NCI-H146 treated with DMSO at 0.1 percent for 48 hours (cell line): ENCODE measurements at regions not wholly inside any gene's neighbourhood (a gene's known extent, or its start where the extent isn't known, plus 50 kb on each side); places are given as distances from the start of the nearest gene placed in this dataset.

ENCODE experiments used
- DNase-seq: peaks from one replicate; lab custom pipeline; 2025; ENCODE audit not compliant: unreplicated experiment; lab: John Stamatoyannopoulos, UW

DNA sequence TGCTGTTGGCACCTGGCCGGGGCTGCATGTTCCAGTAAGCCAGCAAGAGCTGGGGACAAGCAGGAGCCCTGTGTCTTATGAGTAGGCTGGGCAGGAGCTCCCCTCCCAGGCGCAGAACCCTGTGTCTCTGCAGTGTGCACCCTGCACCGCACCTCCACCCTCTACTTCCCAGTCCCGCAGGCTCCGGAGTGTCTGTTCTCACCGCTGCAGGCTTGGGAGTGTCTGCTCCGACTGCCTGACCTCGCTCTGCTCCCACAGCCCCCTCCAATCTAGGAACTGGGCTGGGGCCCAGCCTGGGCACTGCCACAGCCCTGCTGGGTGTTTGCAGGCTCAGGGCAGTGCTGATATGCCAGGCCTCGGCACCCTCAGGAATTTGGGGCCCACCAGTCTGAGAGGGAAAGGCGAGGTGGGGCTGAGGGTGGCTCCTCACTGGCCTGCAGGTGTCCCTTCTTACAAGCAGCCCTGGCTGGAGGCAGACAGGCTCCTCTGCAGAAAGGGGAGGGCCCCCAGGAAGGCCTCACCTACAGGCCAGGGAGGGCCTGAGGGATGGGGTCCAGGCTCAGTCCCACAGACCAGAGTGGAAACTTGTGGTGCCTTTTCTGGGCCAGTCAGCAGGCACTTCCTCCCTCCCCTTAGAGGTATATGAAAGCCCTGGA, 871.6 kb upstream of the GJE1 start:
- no peak for DNase-seq

- DNase-seq: no peak
Observed at GRCh38 chr6:141260627-141261015, 872.1 kb upstream of the GJE1 start.

DNA sequence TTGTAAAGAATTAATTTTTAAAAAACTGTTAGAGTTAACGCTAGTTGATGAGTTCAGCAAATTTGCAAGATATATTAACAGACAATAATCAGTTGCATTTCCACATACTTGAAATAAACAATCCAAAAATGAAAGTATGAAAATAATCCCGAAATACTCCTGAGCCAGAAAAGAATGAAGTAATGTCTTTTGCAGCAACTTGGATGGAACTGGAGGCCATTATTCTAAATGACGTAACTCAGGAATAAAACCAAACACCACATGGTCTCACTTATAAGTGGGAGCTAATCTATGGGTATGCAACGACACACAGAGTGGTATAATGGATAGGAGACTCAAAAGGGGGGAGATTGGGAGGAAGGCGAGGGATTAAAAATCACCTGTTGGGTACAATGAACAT, 872.9 kb upstream of the GJE1 start:
- no peak for DNase-seq

DNA sequence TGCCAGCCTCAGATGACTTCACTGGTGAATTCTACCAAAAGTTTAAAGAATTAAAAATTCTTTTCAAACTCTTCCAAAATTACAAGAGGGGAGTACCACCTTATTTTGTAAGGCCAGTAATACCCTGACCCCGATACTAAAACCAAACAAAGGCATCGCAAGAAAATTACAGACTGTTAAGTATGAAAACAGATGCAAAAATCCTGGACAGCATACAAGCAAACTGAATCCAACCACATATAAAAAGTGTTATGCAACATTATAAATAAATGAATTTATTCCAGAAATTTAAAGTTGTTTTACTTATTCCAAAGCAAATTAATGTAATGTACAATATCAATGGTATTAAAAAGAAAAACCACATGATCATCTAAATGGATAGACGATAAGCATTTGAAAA, 873.6 kb upstream of the GJE1 start:
- DNase-seq: no peak

GRCh38 chr6:141258516-141258915, 874.2 kb upstream of the GJE1 start:
- DNase-seq: no peak

DNA sequence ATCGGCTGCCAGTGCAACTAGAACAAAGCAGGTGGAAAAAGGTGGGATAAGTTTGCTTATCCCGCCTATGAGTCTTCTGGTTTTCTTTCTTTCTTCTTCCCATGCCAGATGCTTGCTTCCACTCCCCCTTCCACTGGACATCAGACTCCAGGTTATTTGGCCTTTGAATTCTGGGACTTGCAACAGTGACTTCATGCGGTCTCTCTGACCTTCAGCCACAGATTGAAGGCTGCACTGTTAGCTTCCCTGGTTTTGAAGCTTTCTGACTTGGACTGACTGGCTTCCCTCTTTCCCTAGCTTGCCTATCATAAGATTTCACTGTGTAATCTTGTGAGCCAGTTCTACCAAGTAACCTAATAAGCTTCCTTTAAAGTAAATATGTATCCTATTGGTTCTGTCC, 878.4 kb upstream of the GJE1 start:
- no peak for DNase-seq

DNA sequence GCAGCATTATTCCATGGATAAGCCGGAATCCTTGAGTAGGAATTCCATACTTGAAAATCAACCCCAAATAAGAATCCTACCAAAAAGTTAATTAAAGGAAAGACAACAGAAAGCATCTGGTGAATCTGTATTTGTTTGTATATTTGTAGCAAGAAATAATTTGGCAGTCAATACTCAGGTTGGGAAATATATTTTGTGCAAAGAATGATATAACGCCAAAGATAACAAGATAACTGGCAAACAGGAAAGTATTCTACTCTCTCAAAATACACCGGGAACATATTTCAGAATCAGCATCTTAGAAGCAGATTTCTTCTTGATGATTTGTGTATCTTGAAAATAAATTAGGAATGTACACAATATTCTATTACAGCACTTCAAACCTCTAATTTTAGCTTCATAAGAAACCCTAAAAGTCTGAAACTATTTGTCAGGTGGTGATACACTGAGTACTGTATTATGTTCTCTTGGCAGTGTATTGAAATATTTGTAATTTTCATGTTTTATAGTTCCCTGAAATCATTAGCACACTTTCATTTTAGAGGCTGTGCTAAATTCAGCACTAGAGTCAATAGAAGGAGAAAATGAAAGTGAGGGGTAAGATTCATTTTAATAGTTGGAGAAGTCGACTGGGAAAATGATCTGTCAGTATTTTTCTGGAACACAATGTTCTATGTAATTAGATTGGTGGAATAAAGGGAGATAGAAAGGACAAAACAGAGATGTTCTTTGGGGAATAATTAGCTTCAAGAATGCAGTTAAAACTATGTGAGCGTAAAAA, 879.7 kb upstream of the GJE1 start:
- DNase-seq: no peak

- DNase-seq: no peak
Observed at GRCh38 chr6:141251286-141251685, 881.4 kb upstream of the GJE1 start.

DNA sequence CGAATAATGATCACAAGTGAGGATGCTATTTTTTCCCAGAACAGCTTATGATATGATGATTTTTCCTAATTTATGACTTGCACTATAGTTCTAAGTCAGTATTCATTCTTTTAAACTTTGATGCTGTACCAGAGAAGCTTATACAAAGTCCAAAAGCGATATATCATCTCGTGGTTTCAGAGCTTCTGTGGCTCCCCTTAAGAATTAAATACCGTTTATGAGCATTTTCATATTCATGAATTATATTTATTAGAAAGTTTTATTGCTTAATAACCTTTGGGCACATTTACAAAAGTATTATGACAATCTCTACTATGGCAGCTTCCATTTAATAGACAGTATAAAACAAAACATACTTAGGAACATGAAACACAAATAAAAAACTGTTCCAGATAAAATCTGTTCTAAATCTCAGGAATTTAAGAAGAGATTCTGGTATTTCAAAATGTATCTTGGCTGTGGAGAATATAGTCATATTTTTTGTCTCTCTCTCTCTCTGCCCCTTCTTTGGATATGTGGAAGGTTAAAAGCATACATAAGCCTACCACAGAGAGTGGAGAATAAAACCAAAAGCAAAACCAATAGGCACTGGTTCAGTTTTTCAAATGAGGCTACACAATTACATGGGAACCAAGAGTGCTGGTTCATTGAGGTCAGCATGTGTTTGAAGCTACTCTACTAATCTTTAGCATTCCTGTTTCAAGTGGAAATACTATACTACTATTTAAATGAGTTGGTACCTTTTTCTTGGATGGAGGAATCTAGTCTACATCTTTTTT, 884.5 kb upstream of the GJE1 start:
- DNase-seq: no peak

DNA sequence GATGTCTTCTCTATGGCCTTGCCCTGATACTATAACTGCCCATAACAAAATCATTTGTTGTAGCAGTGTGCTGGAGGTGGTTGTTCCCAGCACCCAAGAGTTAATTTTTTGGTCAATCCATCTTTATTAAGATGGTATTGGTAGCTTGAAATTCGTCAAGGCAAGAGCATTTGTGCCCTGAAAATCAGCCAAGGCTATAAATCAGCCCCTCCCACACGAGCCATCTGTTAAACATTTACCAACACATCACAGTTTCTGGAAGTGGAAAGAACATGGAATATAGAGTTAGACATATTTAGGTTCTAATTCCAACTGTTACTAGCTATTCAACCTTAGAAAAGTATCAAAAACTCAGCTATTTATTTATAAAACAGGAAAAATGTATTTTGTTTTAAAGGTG, 888.4 kb upstream of the GJE1 start:
- no peak for DNase-seq

- no peak for DNase-seq
Observed at GRCh38 chr6:141242957-141243356, 889.8 kb upstream of the GJE1 start.

DNA sequence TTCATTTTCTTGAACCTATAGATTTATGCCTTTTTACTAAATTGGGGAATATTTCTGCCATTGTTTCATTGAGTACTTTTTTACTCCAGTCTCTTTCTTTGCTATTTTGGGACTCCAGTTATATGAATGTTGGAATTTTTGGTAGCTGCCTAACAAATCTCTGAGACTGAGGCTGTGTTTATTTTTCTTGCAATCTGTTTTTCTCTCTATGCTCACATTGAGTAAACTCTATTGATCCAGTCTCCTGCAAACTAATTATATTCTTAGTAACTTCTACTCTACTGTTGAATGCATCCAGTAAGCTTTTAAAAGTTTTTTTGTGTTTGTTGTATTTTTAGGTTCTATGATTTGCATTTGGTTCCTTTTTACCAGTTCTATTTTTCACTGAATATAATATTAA, 903.4 kb upstream of the GJE1 start:
- no peak for DNase-seq

DNA sequence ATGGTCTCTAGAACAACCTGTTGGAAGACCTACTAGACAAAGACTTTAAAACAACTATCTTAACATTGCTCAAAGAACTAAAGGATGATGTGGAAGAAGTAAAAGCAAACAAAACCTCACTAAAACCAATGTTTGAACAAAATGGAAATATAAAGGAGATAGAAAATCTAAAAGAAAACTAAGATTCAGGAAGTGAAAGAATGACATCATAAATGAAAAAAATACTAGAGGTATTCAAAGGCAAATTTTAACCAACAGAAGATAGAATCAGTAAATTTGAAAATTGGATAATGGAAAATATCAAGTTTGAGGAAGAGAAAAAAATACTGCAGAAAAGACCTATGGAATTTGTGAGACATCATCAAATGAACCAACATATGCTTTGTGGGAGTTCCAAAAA, 914.1 kb upstream of the GJE1 start:
- DNase-seq: no peak

- DNase-seq: no peak
Observed at GRCh38 chr6:141216726-141217125, 916.0 kb upstream of the GJE1 start.

DNA sequence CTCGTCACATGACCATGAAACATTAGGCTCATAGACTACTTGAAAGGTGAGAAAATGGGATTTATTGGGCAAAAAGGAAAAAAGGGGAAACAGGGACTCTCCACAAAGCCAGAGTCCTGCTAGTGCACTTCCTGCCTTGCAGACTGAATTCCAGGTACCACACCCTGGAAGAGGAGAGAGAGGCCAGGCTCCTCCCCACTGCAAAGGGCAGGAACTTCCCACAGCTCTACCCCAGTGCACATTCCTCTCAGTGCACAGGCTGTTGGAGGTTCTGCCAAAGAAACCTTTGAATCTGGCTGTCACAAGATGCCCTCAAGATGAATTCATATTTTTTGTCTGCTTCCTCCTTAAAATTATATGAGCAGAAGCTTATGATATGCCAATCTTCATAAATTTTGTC, 920.4 kb upstream of the GJE1 start:
- DNase-seq: no peak

DNA sequence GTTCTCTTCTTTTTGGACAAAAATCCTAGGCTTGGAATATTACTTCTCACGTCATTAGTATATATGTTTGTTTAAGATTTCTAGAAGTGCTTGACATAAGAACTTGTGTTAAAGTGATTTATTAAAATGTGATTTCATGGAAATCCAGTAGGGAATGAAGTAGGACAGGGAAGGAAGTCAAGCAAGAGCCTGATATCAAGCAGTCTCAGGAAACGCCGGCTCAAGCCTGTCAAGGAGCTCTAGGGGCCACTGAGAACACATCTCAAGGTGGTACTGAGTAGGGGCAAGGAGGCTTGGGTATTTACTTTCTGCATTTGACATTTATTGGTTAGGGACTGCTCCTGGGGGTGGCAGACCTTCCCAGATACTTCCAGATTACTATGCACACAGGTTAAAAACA, 920.9 kb upstream of the GJE1 start:
- DNase-seq: no peak

GRCh38 chr6:141210901-141211300, 921.8 kb upstream of the GJE1 start:
- peak; percentile 72 for DNase-seq

GRCh38 chr6:141209890-141210289, 922.8 kb upstream of the GJE1 start:
- no peak for DNase-seq

- DNase-seq: no peak
Observed at GRCh38 chr6:141208101-141208500, 924.6 kb upstream of the GJE1 start.

DNA sequence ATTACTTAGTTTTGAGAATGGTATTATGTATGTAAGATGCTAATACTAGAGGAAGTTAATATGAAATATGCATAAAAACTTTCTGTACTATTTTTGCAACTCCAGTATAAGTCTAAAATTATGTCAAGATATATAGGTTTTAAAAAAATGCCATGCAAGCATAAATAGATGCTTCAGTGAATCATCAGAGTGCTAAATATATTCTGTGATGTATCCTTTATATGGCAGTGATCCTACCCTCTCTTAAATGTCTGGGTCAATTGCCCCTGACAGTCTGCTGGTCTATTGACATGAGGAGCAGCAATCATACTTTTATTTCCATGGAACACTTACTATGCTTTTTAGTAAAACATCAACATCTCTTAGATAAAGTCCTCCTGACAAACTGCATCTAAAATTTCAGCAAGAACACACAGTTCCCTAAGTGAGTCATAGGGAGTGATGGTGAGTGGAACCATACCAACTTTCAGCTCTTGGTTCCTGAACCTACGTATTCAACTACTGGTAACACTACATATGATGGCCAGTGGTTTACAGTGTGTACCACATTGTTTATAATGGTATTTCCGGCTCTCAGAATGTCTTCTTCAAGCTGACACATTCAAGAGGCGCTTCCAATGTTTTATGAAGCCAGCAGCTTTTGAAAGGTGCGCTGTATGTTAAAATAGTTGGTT, 928.7 kb upstream of the GJE1 start:
- no peak for DNase-seq

- DNase-seq: no peak
Observed at GRCh38 chr6:141202626-141203025, 930.1 kb upstream of the GJE1 start.

GRCh38 chr6:141199074-141199473, 933.7 kb upstream of the GJE1 start:
- DNase-seq: no peak
